ENCODE measurements at regions not wholly inside any gene's neighbourhood (a gene's known extent, or its start where the extent isn't known, plus 50 kb on each side); places are given as distances from the start of the nearest gene placed in this dataset.

GRCh38 chr9:26551451-26551850 is 341.2 kb downstream of the CAAP1 start:
- TF ChIP-seq SIN3A (IDR thresholded peaks at IDR 0.05; ENCODE audit: borderline replicate concordance, insufficient read depth, low read length) (no peak), FOXP2 (optimal IDR thresholded peaks at IDR 0.05; ENCODE audit: borderline replicate concordance, extremely low read depth, extremely low read length, insufficient read depth) (no peak), POLR2AphosphoS5 (IDR thresholded peaks at IDR 0.05; ENCODE audit: low read depth, low read length) (no peak), TAF1 (IDR thresholded peaks at IDR 0.05; ENCODE audit: borderline replicate concordance, insufficient read depth, low read length) (no peak)
- TF ChIP-seq, protein P1, sequence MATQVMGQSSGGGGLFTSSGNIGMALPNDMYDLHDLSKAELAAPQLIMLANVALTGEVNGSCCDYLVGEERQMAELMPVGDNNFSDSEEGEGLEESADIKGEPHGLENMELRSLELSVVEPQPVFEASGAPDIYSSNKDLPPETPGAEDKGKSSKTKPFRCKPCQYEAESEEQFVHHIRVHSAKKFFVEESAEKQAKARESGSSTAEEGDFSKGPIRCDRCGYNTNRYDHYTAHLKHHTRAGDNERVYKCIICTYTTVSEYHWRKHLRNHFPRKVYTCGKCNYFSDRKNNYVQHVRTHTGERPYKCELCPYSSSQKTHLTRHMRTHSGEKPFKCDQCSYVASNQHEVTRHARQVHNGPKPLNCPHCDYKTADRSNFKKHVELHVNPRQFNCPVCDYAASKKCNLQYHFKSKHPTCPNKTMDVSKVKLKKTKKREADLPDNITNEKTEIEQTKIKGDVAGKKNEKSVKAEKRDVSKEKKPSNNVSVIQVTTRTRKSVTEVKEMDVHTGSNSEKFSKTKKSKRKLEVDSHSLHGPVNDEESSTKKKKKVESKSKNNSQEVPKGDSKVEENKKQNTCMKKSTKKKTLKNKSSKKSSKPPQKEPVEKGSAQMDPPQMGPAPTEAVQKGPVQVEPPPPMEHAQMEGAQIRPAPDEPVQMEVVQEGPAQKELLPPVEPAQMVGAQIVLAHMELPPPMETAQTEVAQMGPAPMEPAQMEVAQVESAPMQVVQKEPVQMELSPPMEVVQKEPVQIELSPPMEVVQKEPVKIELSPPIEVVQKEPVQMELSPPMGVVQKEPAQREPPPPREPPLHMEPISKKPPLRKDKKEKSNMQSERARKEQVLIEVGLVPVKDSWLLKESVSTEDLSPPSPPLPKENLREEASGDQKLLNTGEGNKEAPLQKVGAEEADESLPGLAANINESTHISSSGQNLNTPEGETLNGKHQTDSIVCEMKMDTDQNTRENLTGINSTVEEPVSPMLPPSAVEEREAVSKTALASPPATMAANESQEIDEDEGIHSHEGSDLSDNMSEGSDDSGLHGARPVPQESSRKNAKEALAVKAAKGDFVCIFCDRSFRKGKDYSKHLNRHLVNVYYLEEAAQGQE (IDR thresholded peaks at IDR 0.05; ENCODE audit: insufficient read depth in 1 of 2, low read depth in 2 of 2, low read length in 2 of 2), result no peak

DNA sequence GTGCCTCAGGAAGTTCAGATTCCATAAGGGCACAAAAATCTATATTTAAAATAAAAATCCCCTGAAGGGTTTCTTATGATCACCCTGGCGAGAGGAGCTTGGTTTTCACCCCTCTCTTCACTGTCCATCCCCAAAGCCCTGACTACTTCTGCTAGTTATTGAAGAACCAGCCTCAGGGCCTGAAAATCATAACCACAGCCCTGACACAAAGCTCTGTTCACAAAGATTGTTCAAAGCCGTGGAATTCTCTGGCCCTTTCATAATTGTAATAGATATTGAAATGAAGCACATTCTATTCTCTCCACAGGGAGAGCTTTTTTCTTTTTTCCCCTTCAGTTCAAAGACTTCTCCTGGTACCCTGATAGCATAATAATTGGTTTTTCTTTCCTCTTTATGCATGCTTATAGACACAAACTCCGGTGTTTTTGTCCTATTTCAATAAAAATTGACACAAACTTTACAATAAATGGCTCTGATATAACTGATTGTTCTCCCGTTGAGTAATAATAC is 343.8 kb downstream of the CAAP1 start:
- TF ChIP-seq TAF1 (IDR thresholded peaks at IDR 0.05; ENCODE audit: borderline replicate concordance, insufficient read depth, low read length) (no peak), FOXP2 (optimal IDR thresholded peaks at IDR 0.05; ENCODE audit: borderline replicate concordance, extremely low read depth, extremely low read length, insufficient read depth) (no peak), SIN3A (IDR thresholded peaks at IDR 0.05; ENCODE audit: borderline replicate concordance, insufficient read depth, low read length) (no peak), POLR2AphosphoS5 (IDR thresholded peaks at IDR 0.05; ENCODE audit: low read depth, low read length) (no peak)
- TF ChIP-seq, protein P1 (IDR thresholded peaks at IDR 0.05; ENCODE audit: insufficient read depth in 1 of 2, low read depth in 2 of 2, low read length in 2 of 2), result no peak

GRCh38 chr9:26539867-26540493 is 352.6 kb downstream of the CAAP1 start:
- TF ChIP-seq TAF1 (IDR thresholded peaks at IDR 0.05; ENCODE audit: borderline replicate concordance, insufficient read depth, low read length) (no peak), POLR2AphosphoS5 (IDR thresholded peaks at IDR 0.05; ENCODE audit: low read depth, low read length) (no peak), SIN3A (IDR thresholded peaks at IDR 0.05; ENCODE audit: borderline replicate concordance, insufficient read depth, low read length) (no peak), FOXP2 (optimal IDR thresholded peaks at IDR 0.05; ENCODE audit: borderline replicate concordance, extremely low read depth, extremely low read length, insufficient read depth) (no peak)
- TF ChIP-seq, protein P1 (IDR thresholded peaks at IDR 0.05; ENCODE audit: insufficient read depth in 1 of 2, low read depth in 2 of 2, low read length in 2 of 2), result no peak

- TF ChIP-seq TAF1 (IDR thresholded peaks at IDR 0.05; ENCODE audit: borderline replicate concordance, insufficient read depth, low read length), result no peak
- no peak for TF ChIP-seq FOXP2 (optimal IDR thresholded peaks at IDR 0.05; ENCODE audit: borderline replicate concordance, extremely low read depth, extremely low read length, insufficient read depth)
- TF ChIP-seq SIN3A (IDR thresholded peaks at IDR 0.05; ENCODE audit: borderline replicate concordance, insufficient read depth, low read length), result no peak
- TF ChIP-seq, protein P1 (IDR thresholded peaks at IDR 0.05; ENCODE audit: insufficient read depth in 1 of 2, low read depth in 2 of 2, low read length in 2 of 2), result no peak
- no peak for TF ChIP-seq POLR2AphosphoS5 (IDR thresholded peaks at IDR 0.05; ENCODE audit: low read depth, low read length)
Measured at GRCh38 chr9:26537211-26537610, 355.4 kb downstream of the CAAP1 start.

Measured in PFSK-1 (cell line).